Breast epithelium (tissue), 3 donors: ENCODE measurements at regions not wholly inside any gene's neighbourhood (a gene's known extent, or its start where the extent isn't known, plus 50 kb on each side); places are given as distances from the start of the nearest gene placed in this dataset.

Experiments used
- CTCF ChIP-seq, 3 donors: fragments of 450-650 bp; IDR thresholded peaks; one replicate each; pipeline ENCODE4 v1.5.1; 2016 to 2017; ENCODE audit warnings: antibody characterized with exemption in 3 of 3, mild to moderate bottlenecking in 3 of 3, moderate library complexity in 3 of 3
- POLR2A ChIP-seq: fragments of 450-650 bp; IDR thresholded peaks from one replicate; pipeline ENCODE4 v1.6.1; 2016; ENCODE audit warnings: antibody characterized with exemption, mild to moderate bottlenecking, moderate library complexity
- POLR2AphosphoS5 ChIP-seq, 3 donors: sonication (generic); formaldehyde crosslinking; IDR thresholded peaks; one replicate each; pipeline ENCODE4 v1.6.1; 2017; ENCODE audit warnings: antibody characterized with exemption in 3 of 3

DNA sequence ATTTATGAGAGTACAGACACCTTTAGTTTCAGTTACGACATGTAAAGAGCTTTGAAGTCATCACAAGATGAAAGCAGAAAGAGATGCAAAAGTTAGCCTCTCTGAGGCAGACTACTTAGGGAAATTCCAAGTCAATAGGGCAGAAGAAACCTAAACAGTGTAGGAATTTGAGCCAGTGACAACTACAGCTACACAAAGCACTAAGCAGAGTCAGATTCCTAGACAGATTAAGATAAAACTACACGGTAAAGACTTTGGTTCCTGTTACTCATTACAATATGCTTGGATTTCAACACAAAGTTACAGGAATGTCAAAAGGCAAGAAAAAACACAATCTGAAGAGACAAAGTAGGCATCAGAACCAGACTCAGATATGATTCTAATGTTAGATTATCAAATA is 1302.3 kb downstream of the FSCB start:
- TF ChIP-seq CTCF (IDR thresholded peaks at IDR 0.05) (no peak), POLR2A (no peak), POLR2AphosphoS5 (IDR thresholded peaks at IDR 0.05) (no peak)
